Astrocyte (in vitro differentiated cells and primary cell): ENCODE measurements at regions not wholly inside any gene's neighbourhood (a gene's known extent, or its start where the extent isn't known, plus 50 kb on each side); places are given as distances from the start of the nearest gene placed in this dataset.
A peak's percentile ranks its signal among the peaks of the same experiment; 100 is the strongest.

Source experiments
- DNase-seq: peaks from one replicate; pipeline ENCODE4 v3.0.0-alpha.2; 2010; ENCODE audit warnings: low read depth
- FAIRE-seq: peaks from 2 replicates; lab custom pipeline; 2011; peaks lifted over from hg19 to GRCh38; lab: Jason Lieb, UNC
- H2AFZ ChIP-seq: 2 replicates; pipeline ENCODE4 v1.6.0; 2012; ENCODE audit warnings: low read depth, low read length, inconsistent platforms
- H3K27ac ChIP-seq: 2 replicates; pipeline ENCODE4 v1.5.1; 2011; ENCODE audit warnings: low read depth, low read length, inconsistent platforms
- H3K27me3 ChIP-seq: 2 replicates; pipeline ENCODE4 v1.6.0; 2011; ENCODE audit warnings: low read length, inconsistent platforms; ENCODE audit not compliant: insufficient read depth
- H3K36me3 ChIP-seq: 2 replicates; pipeline ENCODE4 v1.5.1; 2011; ENCODE audit warnings: low read length, inconsistent platforms; ENCODE audit not compliant: insufficient read depth
- H3K4me1 ChIP-seq: 2 replicates; pipeline ENCODE4 v1.5.1; 2011; ENCODE audit warnings: low read length, inconsistent platforms; ENCODE audit not compliant: insufficient read depth
- H3K4me2 ChIP-seq: 2 replicates; pipeline ENCODE4 v1.6.0; 2012; ENCODE audit warnings: low read length, inconsistent platforms
- H3K4me3 ChIP-seq: 2 replicates; pipeline ENCODE4 v1.5.1; 2011; ENCODE audit warnings: low read depth, mild to moderate bottlenecking, low read length, inconsistent platforms; ENCODE audit not compliant: insufficient read depth
- H3K79me2 ChIP-seq: 2 replicates; pipeline ENCODE4 v1.6.0; 2012; ENCODE audit warnings: mild to moderate bottlenecking, low read length, inconsistent platforms; ENCODE audit not compliant: insufficient read depth
- H3K9ac ChIP-seq: 2 replicates; pipeline ENCODE4 v1.6.0; 2012; ENCODE audit warnings: mild to moderate bottlenecking, low read length, inconsistent platforms
- H3K9me3 ChIP-seq: 2 replicates; pipeline ENCODE4 v1.5.1; 2012; ENCODE audit warnings: low read depth, mild to moderate bottlenecking, low read length, inconsistent platforms; ENCODE audit not compliant: insufficient read depth
- H4K20me1 ChIP-seq: 2 replicates; pipeline ENCODE4 v1.6.0; 2012; ENCODE audit warnings: low read length, inconsistent platforms; ENCODE audit not compliant: insufficient read depth
- H3K27ac Mint-ChIP-seq: one replicate; pipeline ENCODE4 v1.8.0; 2021; ENCODE audit warnings: mild to moderate bottlenecking, mixed read lengths; ENCODE audit not compliant: unreplicated experiment
- H3K27me3 Mint-ChIP-seq: one replicate; pipeline ENCODE4 v1.8.0; 2021; ENCODE audit warnings: low read depth, mixed read lengths; ENCODE audit not compliant: unreplicated experiment
- H3K36me3 Mint-ChIP-seq: one replicate; pipeline ENCODE4 v1.8.0; 2021; ENCODE audit warnings: low read depth, mixed read lengths; ENCODE audit not compliant: unreplicated experiment
- H3K4me1 Mint-ChIP-seq: one replicate; pipeline ENCODE4 v1.8.0; 2021; ENCODE audit warnings: low read depth, mixed read lengths; ENCODE audit not compliant: unreplicated experiment
- H3K4me3 Mint-ChIP-seq: one replicate; pipeline ENCODE4 v1.8.0; 2021; ENCODE audit warnings: mild to moderate bottlenecking, moderate library complexity, mixed read lengths; ENCODE audit not compliant: unreplicated experiment
- H3K9me3 Mint-ChIP-seq: one replicate; pipeline ENCODE4 v1.8.0; 2021; ENCODE audit warnings: mild to moderate bottlenecking, mixed read lengths; ENCODE audit not compliant: unreplicated experiment
- EZH2 ChIP-seq: IDR thresholded peaks from 2 replicates; pipeline ENCODE4 v1.6.1; 2012; ENCODE audit warnings: mild to moderate bottlenecking, low read length, inconsistent platforms; ENCODE audit not compliant: insufficient read depth
- TF ChIP-seq, protein P1 (sequence below): IDR thresholded peaks from 2 replicates; pipeline ENCODE4 v1.5.1; 2011; ENCODE audit warnings: low read depth, mild to moderate bottlenecking, inconsistent platforms, low read length, moderate library complexity; ENCODE audit not compliant: insufficient read depth

DNA sequence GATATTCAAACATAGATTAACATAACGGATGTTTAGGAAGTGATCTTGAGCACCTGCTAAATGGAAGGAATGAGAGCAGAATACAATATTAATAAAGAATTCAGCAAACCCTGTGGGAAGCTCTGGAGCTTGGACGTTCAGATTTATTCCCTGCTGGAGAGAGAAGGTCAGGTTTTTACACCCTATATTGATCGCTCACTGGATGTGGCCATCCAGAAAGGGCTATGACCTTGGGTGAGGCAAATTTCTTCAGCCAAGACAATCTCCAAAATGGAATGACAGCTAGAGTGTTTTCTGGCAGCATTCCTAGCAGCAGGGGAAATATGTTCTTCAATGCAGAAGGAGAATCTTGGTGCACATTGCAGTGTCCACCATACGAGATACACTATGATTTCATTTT lies 288.3 kb downstream of the IRS1 start:
- no peak overlapping the region for H2AFZ ChIP-seq
- Mint-ChIP-seq H3K27me3 (no peaks in the 10 kb centered on the region), H3K36me3 (no peaks in the 10 kb centered on the region), H3K4me3 (no peak overlapping the region), H3K27ac (no peak overlapping the region), H3K9me3 (no peaks in the 10 kb centered on the region), H3K4me1 (peaks cover 6% of the 10 kb centered on the region)
- no peaks in the 10 kb centered on the region for H4K20me1 ChIP-seq
- no peaks in the 10 kb centered on the region for H3K27me3 ChIP-seq
- no peaks in the 10 kb centered on the region for H3K9me3 ChIP-seq
- H3K4me2 ChIP-seq = no peak overlapping the region
- TF ChIP-seq, protein P1, sequence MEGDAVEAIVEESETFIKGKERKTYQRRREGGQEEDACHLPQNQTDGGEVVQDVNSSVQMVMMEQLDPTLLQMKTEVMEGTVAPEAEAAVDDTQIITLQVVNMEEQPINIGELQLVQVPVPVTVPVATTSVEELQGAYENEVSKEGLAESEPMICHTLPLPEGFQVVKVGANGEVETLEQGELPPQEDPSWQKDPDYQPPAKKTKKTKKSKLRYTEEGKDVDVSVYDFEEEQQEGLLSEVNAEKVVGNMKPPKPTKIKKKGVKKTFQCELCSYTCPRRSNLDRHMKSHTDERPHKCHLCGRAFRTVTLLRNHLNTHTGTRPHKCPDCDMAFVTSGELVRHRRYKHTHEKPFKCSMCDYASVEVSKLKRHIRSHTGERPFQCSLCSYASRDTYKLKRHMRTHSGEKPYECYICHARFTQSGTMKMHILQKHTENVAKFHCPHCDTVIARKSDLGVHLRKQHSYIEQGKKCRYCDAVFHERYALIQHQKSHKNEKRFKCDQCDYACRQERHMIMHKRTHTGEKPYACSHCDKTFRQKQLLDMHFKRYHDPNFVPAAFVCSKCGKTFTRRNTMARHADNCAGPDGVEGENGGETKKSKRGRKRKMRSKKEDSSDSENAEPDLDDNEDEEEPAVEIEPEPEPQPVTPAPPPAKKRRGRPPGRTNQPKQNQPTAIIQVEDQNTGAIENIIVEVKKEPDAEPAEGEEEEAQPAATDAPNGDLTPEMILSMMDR = no peak
- no peak for TF ChIP-seq EZH2
- no peak for DNase-seq
- no peak overlapping the region for H3K9ac ChIP-seq
- H3K27ac ChIP-seq = no peak overlapping the region
- no peaks in the 10 kb centered on the region for H3K79me2 ChIP-seq
- no peaks in the 10 kb centered on the region for H3K4me1 ChIP-seq
- FAIRE-seq = no peak
- H3K36me3 ChIP-seq = no peaks in the 10 kb centered on the region
- no peak overlapping the region for H3K4me3 ChIP-seq

DNA sequence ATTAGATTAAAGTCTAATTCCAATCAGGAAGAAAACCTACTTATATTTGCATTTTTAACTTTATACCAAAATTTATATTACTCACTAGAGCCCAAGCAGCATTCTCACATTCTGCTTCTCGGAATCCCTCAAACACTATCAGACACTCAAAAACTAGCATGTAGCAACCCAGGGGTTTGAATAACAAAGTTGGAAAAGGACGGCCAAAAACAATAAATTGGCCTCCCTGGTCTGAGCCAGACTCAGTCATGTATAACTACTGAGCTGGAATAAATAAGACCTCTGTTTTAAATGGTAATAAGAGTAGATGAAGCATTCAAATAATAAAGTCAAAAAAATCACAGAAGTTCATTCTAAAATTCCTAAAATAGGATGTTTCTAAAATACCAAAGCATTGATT lies 290.9 kb downstream of the IRS1 start:
- H3K36me3 ChIP-seq = no peaks in the 10 kb centered on the region
- H3K79me2 ChIP-seq = no peaks in the 10 kb centered on the region
- H3K4me2 ChIP-seq = no peak overlapping the region
- H3K27me3 ChIP-seq = no peaks in the 10 kb centered on the region
- TF ChIP-seq, protein P1 = no peak
- TF ChIP-seq EZH2 = no peak
- no peaks in the 10 kb centered on the region for H3K4me1 ChIP-seq
- H3K27ac ChIP-seq = no peak overlapping the region
- H3K9me3 Mint-ChIP-seq = no peaks in the 10 kb centered on the region
- FAIRE-seq (no peak), DNase-seq (peak; percentile 46)
- no peaks in the 10 kb centered on the region for H3K36me3 Mint-ChIP-seq
- no peak overlapping the region for H2AFZ ChIP-seq
- H3K27ac Mint-ChIP-seq = no peak overlapping the region
- H3K4me1 Mint-ChIP-seq = no peaks in the 10 kb centered on the region
- no peaks in the 10 kb centered on the region for H3K27me3 Mint-ChIP-seq
- no peak overlapping the region for H3K9ac ChIP-seq
- no peaks in the 10 kb centered on the region for H3K9me3 ChIP-seq
- H3K4me3 Mint-ChIP-seq = no peak overlapping the region
- H3K4me3 ChIP-seq = no peak overlapping the region
- no peaks in the 10 kb centered on the region for H4K20me1 ChIP-seq

DNA sequence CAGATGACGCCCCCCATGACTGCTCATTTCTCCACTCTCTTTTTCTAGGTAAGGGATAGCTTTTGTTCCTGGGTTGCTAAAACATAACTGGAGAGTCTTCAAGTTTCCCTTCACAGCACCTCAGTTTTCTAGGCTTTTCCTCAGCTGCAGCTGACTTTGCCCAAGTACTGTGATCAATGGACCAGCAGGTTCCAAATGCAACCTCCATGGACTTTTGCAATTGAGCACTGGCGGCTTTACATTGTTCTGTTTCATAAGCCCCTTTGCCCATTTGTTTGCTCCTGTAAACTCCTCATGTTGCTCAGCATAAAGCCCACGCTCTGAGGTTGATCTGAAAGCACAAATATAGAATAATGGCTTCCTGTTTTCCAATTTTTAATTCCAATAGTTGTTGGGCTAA lies 291.6 kb downstream of the IRS1 start:
- Histone ChIP-seq H3K36me3 (no peaks in the 10 kb centered on the region), H3K27me3 (no peaks in the 10 kb centered on the region), H3K4me1 (no peaks in the 10 kb centered on the region), H2AFZ (no peak overlapping the region), H3K4me3 (no peak overlapping the region), H4K20me1 (no peaks in the 10 kb centered on the region), H3K79me2 (no peaks in the 10 kb centered on the region), H3K9ac (no peak overlapping the region), H3K9me3 (no peaks in the 10 kb centered on the region), H3K4me2 (no peak overlapping the region), H3K27ac (no peak overlapping the region)
- TF ChIP-seq, protein P1 = no peak
- no peak for TF ChIP-seq EZH2
- DNase-seq = no peak
- peaks cover 2% of the 10 kb centered on the region for H3K9me3 Mint-ChIP-seq
- FAIRE-seq = no peak
- H3K4me1 Mint-ChIP-seq = no peaks in the 10 kb centered on the region
- H3K36me3 Mint-ChIP-seq = no peaks in the 10 kb centered on the region
- H3K27me3 Mint-ChIP-seq = no peaks in the 10 kb centered on the region
- H3K4me3 Mint-ChIP-seq = no peak overlapping the region
- no peak overlapping the region for H3K27ac Mint-ChIP-seq
